ENCODE measurements at regions not wholly inside any gene's neighbourhood (a gene's known extent, or its start where the extent isn't known, plus 50 kb on each side); places are given as distances from the start of the nearest gene placed in this dataset.

DNA sequence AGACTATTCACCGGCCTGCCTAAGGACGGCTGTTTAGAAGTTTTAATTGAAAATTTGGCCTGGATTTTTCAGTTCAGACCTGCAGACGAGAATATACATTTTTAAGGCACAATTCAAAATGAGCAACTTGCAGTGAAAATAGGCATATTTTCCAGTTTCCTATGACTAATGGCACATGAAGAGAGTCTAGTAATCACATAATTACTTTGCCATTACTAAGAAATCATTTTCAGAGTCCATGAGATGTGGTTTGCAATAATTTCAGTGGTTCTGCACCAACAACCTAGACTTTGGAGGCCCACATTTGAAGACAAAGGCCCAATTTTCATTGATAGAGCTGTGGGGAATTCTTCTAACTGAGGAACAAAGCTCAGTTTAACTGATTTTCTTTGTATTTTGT lies 205.3 kb downstream of the SOX2 start:
- TF ChIP-seq, protein P1, sequence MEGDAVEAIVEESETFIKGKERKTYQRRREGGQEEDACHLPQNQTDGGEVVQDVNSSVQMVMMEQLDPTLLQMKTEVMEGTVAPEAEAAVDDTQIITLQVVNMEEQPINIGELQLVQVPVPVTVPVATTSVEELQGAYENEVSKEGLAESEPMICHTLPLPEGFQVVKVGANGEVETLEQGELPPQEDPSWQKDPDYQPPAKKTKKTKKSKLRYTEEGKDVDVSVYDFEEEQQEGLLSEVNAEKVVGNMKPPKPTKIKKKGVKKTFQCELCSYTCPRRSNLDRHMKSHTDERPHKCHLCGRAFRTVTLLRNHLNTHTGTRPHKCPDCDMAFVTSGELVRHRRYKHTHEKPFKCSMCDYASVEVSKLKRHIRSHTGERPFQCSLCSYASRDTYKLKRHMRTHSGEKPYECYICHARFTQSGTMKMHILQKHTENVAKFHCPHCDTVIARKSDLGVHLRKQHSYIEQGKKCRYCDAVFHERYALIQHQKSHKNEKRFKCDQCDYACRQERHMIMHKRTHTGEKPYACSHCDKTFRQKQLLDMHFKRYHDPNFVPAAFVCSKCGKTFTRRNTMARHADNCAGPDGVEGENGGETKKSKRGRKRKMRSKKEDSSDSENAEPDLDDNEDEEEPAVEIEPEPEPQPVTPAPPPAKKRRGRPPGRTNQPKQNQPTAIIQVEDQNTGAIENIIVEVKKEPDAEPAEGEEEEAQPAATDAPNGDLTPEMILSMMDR (IDR thresholded peaks at IDR 0.05; ENCODE audit: insufficient read depth, low read depth, low read length) = no peak
- TF ChIP-seq EZH2 (IDR thresholded peaks at IDR 0.05; ENCODE audit: insufficient read depth, low read length) = no peak

Data from astrocyte (in vitro differentiated cells and primary cell).